ENCODE measurements at regions not wholly inside any gene's neighbourhood (a gene's known extent, or its start where the extent isn't known, plus 50 kb on each side); places are given as distances from the start of the nearest gene placed in this dataset.

DNA sequence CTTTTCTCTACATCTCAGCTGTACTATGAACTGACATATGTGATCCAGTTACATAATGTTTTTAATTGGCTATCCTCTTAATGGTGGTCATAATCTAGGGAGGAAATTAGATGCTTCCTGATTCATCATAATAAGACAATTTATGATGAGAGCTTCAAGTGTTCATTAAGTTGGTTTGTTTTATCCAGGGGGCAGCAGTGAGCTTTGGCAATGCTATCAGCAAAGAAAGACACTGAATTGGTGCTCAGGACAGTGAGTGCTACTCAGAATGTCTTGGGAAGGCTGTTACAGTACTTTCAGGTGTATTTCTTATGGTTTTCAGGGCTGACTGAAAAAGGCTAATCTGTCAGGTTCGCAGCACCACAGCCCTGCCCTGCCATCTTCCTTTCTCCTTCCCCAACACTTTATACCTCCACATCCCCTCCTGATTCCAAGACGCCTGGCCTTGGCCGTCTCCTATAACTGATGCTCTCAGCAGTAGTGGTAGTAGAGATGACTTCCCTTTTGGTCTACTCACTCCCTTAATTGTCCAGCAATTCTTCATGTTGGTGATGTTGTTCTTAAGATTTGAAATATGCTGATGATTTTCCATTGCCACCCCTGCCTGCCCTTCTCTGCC lies 67.0 kb upstream of the TNFAIP3 start:
- intact Hi-C loops (cut with micrococcal nuclease; ENCODE audit: unreplicated experiment), result loop anchor here (1.0 to 5.0 kb wide), 4 partner anchors 67 to 204 kb away; partner anchors contain the start of gene TNFAIP3
- ChIA-PET CTCF (interaction anchor here (0.7 to 5.4 kb wide), 53 partner anchors 8 to 204 kb away, joined by 3 to 149 read pairs (median 5); partner anchors contain the start of gene TNFAIP3), SMC1A (ENCODE audit: uncharacterized antibody, unreplicated experiment) (interaction anchor here (0.7 to 16.0 kb wide), 35 partner anchors 9 to 207 kb away, joined by 3 to 314 read pairs (median 7); partner anchors contain the start of gene TNFAIP3)
- TF ChIP-seq RELA (IDR thresholded peaks at IDR 0.05; ENCODE audit: borderline replicate concordance, partially characterized antibody) (no peak), YY1 (IDR thresholded peaks at IDR 0.05; ENCODE audit: low read depth, low read length) (0 out of 2 replicates have a peak, but pooled peaks have one; percentile 29), RUNX3 (IDR thresholded peaks at IDR 0.05; ENCODE audit: low read length) (peak; percentile 51; the same call in 1 of the 2 replicates), SIN3A (IDR thresholded peaks at IDR 0.05; ENCODE audit: low read depth, low read length) (no peak), CHD2 (IDR thresholded peaks at IDR 0.05; ENCODE audit: borderline replicate concordance, low read depth, low read length) (no peak), NBN (IDR thresholded peaks at IDR 0.05) (0 out of 2 replicates have a peak, but pooled peaks have one; percentile 31), PML (IDR thresholded peaks at IDR 0.05; ENCODE audit: low read length) (no peak), TBL1XR1 (IDR thresholded peaks at IDR 0.05; ENCODE audit: low read depth, low read length) (peak; percentile 37; the same call in 1 of the 2 replicates), MLLT1 (IDR thresholded peaks at IDR 0.05) (0 out of 2 replicates have a peak, but pooled peaks have one; percentile 35), SIX5 (IDR thresholded peaks at IDR 0.05; ENCODE audit: low read depth, low read length, severe bottlenecking) (no peak), FOS (IDR thresholded peaks at IDR 0.05; ENCODE audit: borderline replicate concordance, extremely low read depth, insufficient read length) (no peak), GATAD2B (conservative IDR thresholded peaks at IDR 0.05; ENCODE audit: low read depth) (no peak; the same call in 1 of the 2 replicates)
- TF ChIP-seq, protein P1, sequence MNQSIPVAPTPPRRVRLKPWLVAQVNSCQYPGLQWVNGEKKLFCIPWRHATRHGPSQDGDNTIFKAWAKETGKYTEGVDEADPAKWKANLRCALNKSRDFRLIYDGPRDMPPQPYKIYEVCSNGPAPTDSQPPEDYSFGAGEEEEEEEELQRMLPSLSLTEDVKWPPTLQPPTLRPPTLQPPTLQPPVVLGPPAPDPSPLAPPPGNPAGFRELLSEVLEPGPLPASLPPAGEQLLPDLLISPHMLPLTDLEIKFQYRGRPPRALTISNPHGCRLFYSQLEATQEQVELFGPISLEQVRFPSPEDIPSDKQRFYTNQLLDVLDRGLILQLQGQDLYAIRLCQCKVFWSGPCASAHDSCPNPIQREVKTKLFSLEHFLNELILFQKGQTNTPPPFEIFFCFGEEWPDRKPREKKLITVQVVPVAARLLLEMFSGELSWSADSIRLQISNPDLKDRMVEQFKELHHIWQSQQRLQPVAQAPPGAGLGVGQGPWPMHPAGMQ (IDR thresholded peaks at IDR 0.05; ENCODE audit: borderline replicate concordance), result no peak
- TF ChIP-seq, protein P2, sequence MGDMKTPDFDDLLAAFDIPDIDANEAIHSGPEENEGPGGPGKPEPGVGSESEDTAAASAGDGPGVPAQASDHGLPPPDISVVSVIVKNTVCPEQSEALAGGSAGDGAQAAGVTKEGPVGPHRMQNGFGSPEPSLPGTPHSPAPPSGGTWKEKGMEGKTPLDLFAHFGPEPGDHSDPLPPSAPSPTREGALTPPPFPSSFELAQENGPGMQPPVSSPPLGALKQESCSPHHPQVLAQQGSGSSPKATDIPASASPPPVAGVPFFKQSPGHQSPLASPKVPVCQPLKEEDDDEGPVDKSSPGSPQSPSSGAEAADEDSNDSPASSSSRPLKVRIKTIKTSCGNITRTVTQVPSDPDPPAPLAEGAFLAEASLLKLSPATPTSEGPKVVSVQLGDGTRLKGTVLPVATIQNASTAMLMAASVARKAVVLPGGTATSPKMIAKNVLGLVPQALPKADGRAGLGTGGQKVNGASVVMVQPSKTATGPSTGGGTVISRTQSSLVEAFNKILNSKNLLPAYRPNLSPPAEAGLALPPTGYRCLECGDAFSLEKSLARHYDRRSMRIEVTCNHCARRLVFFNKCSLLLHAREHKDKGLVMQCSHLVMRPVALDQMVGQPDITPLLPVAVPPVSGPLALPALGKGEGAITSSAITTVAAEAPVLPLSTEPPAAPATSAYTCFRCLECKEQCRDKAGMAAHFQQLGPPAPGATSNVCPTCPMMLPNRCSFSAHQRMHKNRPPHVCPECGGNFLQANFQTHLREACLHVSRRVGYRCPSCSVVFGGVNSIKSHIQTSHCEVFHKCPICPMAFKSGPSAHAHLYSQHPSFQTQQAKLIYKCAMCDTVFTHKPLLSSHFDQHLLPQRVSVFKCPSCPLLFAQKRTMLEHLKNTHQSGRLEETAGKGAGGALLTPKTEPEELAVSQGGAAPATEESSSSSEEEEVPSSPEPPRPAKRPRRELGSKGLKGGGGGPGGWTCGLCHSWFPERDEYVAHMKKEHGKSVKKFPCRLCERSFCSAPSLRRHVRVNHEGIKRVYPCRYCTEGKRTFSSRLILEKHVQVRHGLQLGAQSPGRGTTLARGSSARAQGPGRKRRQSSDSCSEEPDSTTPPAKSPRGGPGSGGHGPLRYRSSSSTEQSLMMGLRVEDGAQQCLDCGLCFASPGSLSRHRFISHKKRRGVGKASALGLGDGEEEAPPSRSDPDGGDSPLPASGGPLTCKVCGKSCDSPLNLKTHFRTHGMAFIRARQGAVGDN (IDR thresholded peaks at IDR 0.05), result peak; percentile 56; the same call in 1 of the 2 replicates
- TF ChIP-seq, protein P3, sequence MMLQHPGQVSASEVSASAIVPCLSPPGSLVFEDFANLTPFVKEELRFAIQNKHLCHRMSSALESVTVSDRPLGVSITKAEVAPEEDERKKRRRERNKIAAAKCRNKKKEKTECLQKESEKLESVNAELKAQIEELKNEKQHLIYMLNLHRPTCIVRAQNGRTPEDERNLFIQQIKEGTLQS (IDR thresholded peaks at IDR 0.05; ENCODE audit: borderline replicate concordance, extremely low read depth, low read depth, low read length), result no peak

More for the DNA sequence above, 67.0 kb upstream of the TNFAIP3 start:
- RAD21 ChIA-PET (ENCODE audit: unreplicated experiment), result interaction anchor here (0.8 to 8.7 kb wide), 29 partner anchors 10 to 706 kb away, joined by 3 to 117 read pairs (median 6); partner anchors contain the start of gene TNFAIP3
- peak overlapping the region; percentile 67 for H2AFZ ChIP-seq (ENCODE audit: control insufficient read depth, low read depth, low read length)
- FAIRE-seq (peak; percentile 66), ATAC-seq (peak; percentile 96), DNase-seq (ENCODE audit: low read depth, low spot score) (no peak)
- peaks cover 19% of the 10 kb centered on the region for H3K4me1 ChIP-seq (ENCODE audit: control insufficient read depth, insufficient read depth, low read length)
- POLR2A ChIA-PET, result interaction anchor here (0.5 to 7.4 kb wide), 13 partner anchors 9 to 166 kb away, joined by 3 to 35 read pairs (median 5); partner anchors contain the start of gene TNFAIP3
- no peaks in the 10 kb centered on the region for H3K27me3 ChIP-seq (replicated peaks in 1 of 2; ENCODE audit: control insufficient read depth in 2 of 2, insufficient read depth in 2 of 2, low read length in 1 of 2)
- no TSS peak for BruUV-seq (replicated peaks)
- H3K9me3 ChIP-seq (replicated peaks; ENCODE audit: control insufficient read depth, insufficient read depth, low read length), result peaks cover 2% of the 10 kb centered on the region; the same call in 1 of the 3 replicates
- no peak overlapping the region for H3K9ac ChIP-seq (ENCODE audit: control insufficient read depth, insufficient read depth, low read length)
- no peaks in the 10 kb centered on the region; the same call in 1 of the 2 replicates for H3K79me2 ChIP-seq (ENCODE audit: control insufficient read depth, insufficient read depth, low read length)
- no peak overlapping the region for H3K27ac ChIP-seq (ENCODE audit: control insufficient read depth, insufficient read depth)
- H3K4me3 ChIP-seq, result no peak overlapping the region
- in situ Hi-C loops (cut with MboI), result loop anchor here (5.0 kb wide), 3 partner anchors 67 to 142 kb away; partner anchors contain the start of gene TNFAIP3
- WGBS (ENCODE audit: insufficient coverage, insufficient replicate concordance, low lambda C conversion rate, missing lambda C conversion rate), result 67% methylated on average over 3 of the region's 3 CpGs
- H4K20me1 ChIP-seq (ENCODE audit: control insufficient read depth, insufficient read depth), result no peaks in the 10 kb centered on the region
- peak overlapping the region; percentile 10; the same call in 1 of the 2 replicates for H3K4me2 ChIP-seq (ENCODE audit: control insufficient read depth, insufficient read depth)
- no peaks in the 10 kb centered on the region for H3K36me3 ChIP-seq (ENCODE audit: control insufficient read depth in 2 of 2, insufficient read depth in 2 of 2, low read length in 1 of 2)
